ENCODE measurements at regions not wholly inside any gene's neighbourhood (a gene's known extent, or its start where the extent isn't known, plus 50 kb on each side); places are given as distances from the start of the nearest gene placed in this dataset.

DNA sequence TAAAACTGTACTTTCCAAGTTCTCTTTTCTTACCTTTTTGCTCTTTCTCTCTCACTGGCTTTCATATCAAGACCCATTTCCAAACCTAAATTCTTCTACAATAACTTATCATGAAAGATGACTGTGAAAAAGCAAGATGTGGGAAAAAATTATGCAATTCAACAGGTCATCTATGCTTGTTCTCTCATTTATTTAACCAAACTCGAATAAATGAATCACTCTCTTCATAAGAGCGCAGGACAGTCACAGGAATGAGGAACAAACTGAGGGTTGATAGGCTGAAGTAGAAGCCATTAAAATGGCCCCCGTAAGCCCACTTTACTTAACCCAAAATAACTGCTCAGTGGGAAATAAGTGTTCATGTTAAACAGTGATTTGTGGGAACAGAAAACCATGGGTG is 1289.7 kb upstream of the SORCS1 start:
- DNase-seq, result no peak

DNA sequence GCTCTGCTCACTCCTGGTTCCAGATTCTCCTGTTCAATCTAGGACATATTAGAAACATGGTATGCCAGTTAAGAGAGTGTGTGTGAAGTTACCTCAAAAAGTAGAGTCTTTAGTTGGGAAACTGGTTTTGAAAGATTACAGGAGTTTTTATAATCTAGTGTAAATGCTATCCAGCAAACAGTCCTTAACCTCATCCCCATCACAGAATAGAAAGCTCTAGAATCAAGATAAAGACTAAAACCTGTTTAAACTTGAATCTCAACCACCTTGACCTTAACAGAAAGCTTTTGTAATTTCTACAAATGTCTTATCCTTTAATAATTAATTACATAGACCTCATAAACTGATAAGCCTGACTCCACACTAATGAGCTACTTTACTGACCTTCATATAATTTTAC is 1288.7 kb upstream of the SORCS1 start:
- DNase-seq, result no peak

DNA sequence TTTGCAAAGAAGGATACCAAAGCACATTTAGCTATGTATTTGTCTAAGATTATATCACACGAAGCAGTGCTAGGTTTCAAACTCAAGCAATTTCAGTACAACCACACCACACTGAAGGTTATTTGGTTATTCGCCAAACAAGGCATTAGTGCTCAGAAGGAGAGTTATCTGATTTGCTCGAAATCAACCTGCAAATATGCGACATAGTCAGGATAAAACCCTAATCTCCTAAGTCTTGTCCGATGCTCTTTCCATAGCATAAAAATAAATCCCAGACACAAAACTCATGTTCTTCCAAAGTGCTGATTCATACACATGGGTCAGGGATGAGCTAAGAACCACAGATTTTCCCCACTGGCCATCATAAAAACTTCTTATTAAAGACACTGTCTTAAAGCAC is 1288.0 kb upstream of the SORCS1 start:
- DNase-seq, result no peak

DNA sequence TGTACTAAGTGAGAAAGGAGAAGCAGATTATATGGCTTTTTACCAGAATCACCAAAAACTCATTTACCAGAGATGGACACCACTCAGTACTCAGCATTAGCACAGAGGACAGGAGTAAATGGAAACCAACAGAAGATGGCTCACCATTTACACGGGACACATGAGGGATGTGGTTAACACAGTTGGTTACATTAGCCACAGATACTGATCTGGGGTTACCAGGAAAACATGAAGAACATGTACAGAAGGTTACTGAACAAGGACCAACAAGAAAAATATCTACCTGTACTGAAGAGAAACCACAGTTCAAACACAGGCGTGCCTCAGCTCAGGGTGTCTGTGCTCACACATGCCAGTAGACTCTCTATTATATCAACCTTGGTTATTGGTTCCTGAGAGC is 1285.8 kb upstream of the SORCS1 start:
- DNase-seq, result no peak

DNA sequence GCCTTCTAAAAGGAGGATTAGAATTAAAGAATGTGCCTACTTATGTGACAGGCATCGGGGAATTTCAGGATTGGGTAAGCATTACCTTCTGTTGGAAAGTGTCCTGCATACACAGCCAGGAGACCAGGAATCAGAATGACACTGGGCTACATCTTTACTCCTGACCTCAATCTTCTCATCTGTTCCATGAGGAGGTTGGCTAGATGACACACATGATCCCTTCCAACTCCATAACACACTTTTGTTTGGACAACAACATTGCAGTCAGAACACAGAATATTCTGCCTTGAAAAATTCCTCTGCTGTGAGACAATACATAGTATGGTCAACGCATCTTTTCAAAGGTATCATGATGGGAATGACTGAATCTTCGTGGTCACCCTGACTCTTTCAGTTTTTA is 1281.2 kb upstream of the SORCS1 start:
- no peak for DNase-seq

DNA sequence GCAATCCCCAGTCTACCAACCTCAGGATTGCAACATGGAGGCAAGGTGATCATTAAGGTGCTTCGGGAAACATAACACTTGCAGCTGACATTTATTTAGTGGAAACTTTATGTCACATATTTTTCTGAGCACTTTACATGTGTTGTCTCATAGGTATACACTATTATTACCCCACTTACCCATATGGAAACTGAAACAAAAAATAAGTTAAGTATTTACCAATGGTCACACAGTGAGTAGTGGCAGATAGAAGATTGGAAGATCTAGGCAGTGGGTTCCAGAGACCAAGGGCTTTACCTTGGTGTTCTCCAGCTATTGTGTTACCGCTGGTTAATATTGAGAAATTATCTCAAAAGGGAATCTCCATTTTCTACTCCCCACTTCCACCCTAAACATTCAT is 1279.1 kb upstream of the SORCS1 start:
- DNase-seq, result no peak

GRCh38 chr10:108439397-108439796 is 1274.9 kb upstream of the SORCS1 start:
- no peak for DNase-seq

- no peak for DNase-seq
These were observed 1271.6 kb upstream of the SORCS1 start for GRCh38 chr10:108436096-108436495.

DNA sequence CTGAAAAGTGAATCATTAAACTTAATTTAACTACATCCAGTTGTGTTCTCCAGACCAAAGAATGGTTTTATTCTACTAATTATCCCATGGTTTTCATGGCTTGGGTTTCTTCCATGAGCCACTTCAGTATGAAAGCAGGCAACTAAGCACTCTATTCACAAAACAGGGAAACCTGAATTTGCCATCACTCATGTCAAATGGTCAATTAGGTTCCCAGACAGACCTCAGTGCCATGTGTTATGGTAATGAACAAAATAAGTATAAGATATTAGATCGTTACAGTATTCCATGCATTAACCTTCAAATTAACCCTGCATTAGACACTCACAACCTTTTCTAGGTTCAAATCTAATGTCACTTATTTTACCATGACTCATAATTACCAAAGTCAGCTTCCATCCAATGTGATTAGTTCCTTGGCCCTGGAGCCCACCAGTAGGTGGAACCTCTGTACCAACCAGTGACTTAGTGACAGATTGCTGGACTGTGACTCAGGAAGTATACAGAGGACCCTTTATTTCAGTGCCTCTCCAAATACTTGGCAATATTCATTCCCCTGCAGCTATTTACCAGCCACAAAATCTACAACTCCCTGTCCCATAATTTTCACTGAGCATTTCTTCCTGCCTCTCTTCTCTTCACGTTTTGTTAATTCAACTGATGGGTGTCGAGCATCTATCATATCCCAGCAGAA is 1270.2 kb upstream of the SORCS1 start:
- no peak for DNase-seq

- DNase-seq, result no peak
These were observed 1262.6 kb upstream of the SORCS1 start for GRCh38 chr10:108427146-108427545.

- no peak for DNase-seq
These were observed 1260.9 kb upstream of the SORCS1 start for GRCh38 chr10:108425283-108425964.

GRCh38 chr10:108424656-108425055 is 1260.2 kb upstream of the SORCS1 start:
- DNase-seq, result no peak

GRCh38 chr10:108422286-108422685 is 1257.8 kb upstream of the SORCS1 start:
- no peak for DNase-seq

DNA sequence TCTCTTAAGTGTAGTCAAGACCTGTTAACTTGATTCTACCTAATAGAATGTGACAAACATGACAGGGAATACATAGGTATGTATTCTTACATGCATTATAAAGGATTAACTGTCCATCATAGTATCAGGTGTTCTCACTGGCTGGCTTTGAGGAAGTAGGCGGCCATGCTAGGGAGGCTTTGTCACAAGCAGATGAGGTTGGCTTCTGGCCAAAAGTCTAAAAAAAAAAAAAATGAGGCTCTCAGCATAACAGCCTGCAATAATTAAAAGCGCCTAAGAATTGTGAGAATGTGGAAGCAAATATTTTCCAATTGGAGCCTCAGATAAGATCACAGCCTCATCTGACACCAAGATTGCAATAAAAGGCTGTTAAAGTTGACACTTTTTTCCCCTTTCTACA is 1256.8 kb upstream of the SORCS1 start:
- DNase-seq, result no peak

DNA sequence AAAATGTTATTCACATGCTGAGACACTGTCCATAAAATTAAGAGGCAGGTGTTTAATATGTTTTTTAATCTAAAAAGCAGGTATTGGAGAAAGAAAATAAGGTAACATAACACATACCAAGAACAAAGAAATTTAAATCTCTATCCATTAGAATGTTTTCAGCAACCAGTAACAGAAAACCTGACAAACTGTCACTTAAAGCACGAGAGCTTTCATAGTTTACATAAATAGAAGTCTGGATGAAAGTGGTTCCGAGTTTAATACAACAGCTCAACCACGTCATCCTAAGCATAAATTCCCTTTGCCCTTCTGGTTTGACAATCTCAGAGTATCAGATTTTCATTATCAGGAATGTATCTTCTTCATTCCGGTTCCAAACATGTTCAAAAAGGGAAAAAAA is 1249.4 kb upstream of the SORCS1 start:
- no peak for DNase-seq

GRCh38 chr10:108412323-108412722 is 1247.8 kb upstream of the SORCS1 start:
- DNase-seq, result no peak

DNA sequence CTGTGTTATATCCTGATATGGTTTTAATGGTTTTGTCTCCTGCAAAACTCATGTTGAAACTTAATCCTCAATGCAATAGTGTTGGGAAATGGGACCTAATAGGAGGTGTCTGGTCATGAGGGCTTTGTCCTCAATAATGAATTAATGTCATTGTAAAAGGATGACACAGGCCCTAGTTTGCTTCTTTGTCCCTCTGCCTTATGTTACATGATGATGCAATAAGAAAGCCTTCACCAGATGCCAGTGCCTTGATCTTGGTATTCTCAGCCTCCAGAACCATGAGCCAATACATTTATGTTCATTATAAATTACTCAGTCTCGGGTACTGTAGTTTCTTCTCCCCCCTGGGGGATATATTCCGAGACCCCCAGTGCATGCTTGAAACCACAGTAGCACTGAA is 1247.4 kb upstream of the SORCS1 start:
- no peak for DNase-seq

DNA sequence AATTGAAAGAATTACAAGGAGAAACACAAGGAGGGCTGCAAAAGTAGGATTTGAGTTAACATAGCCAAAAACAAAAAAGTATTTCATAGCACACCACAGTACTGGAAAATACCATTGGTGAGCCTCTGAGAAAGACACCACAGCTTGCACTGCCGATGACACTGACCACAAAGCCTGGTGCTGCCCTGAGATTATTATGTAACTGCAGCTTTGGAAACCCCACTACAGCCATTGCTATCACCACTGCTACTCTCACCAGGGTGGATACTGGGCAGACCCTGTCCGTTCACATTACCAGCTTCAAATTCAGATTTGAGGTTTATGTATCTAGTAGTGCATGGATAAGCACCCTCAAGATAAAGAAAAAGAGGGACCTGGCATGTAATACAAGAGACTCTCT is 1246.7 kb upstream of the SORCS1 start:
- no peak for DNase-seq

GRCh38 chr10:108410236-108410635 is 1245.7 kb upstream of the SORCS1 start:
- no peak for DNase-seq

DNA sequence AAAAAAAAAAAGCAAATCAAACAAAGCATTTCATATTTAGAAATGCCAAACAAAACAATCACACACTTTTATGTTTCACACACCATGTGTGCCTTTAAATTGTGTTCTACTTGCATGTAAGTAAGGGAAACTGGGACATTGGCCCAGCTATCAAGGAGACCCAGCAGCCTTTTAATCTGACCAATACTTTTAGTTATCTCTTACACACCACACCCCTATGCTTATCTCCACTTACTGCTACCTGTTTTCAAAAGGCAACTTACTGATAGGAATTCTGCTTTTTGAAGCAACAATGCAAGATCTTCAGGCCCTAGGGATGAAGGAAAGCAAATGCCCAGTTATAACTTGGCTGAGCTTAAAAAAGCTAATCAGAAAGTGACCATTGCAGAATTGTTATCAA is 1244.8 kb upstream of the SORCS1 start:
- no peak for DNase-seq

GRCh38 chr10:108404155-108404554 is 1239.6 kb upstream of the SORCS1 start:
- no peak for DNase-seq

DNA sequence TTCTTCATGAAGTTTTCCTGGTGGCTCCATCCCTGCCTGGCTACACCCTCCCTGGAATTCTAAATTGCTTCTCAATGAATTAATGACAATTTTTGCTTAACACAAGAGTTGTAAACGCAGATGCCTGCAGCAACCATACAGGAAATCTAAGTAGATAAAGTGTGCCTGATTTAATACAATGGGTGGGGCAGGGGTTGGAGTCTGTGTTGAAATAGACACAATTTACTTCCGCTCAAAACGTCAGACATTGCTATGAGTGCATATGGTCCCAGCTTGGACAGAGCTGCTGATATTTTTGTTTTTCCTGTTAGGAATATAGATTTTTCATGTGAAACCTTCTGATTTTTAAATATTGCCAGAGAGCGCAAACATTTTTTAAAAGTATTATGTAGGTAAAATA is 1235.0 kb upstream of the SORCS1 start:
- DNase-seq, result no peak

GRCh38 chr10:108393089-108393488 is 1228.6 kb upstream of the SORCS1 start:
- no peak for DNase-seq

DNA sequence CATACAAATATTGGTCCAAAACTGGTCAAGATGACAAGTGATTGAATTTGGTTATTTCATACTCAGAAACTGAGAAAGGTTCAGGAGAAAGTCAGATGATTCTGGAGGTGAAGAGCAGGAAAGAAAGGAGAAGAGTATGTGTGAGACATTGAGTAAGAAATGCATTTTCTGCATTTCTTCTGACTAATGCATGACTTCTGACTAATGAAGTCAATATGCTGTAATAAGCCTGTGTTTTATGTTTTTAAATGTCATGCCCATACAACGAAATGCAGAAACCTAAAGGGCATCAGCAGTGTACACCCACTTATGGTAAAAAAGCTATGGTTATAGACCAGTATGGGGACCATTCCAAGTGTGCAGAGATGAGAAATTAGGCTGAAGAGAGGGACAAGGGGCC is 1227.8 kb upstream of the SORCS1 start:
- DNase-seq, result no peak

DNA sequence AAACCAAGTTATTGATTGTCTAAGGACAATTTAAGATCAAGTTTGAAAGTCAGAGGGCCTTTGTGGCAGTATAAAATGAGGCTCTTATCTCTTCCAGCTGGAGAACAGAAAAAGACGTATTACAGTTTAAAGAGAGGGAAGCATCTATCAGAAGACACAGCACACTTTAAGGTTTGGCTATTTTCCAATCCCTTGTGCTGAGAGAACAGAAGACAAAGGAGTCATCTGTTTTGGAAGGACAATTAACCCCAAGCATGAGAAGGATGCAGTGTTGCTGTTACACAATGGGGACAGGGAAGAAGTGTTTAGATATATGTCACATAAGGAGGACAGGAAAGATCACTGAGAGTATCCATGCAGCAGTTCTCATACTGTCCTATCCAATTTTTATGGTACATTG is 1224.2 kb upstream of the SORCS1 start:
- DNase-seq, result no peak
